K562 (cell line): ENCODE measurements at regions not wholly inside any gene's neighbourhood (a gene's known extent, or its start where the extent isn't known, plus 50 kb on each side); places are given as distances from the start of the nearest gene placed in this dataset.

Source experiments
- ATAC-seq: fragments of 200-7000 bp; cut with Tn5 transposase; 3 replicates; pipeline ENCODE4 v1.9.1; 2020; ENCODE audit warnings: moderate library complexity
- BruUV-seq: library from RNA; stranded (reverse); fragments of 400-500 nt; replicated peaks from 2 replicates; lab custom pipeline; 2021; lab: Mats Ljungman, UMichigan
- CTCF ChIA-PET: fragments of 300-600 bp; formaldehyde crosslinking; extraction: SDS; loops from one replicate; lab custom pipeline; 2021; ENCODE audit warnings: low intra/inter-chr PET ratio; lab: Yijun Ruan, JAX
- POLR2A ChIA-PET: fragments of 300-600, 350-650 bp; sonication (Branson Sonifier 250); formaldehyde crosslinking; extraction: SDS; loops from one replicate; lab custom pipeline; 2021; ENCODE audit warnings: antibody characterized with exemption, inconsistent platforms; lab: Yijun Ruan, JAX
- DNase-seq, 4 experiments: peaks; one replicate each; pipeline versions ENCODE4 v3.0.0 to v3.0.0-alpha.2; 2011 to 2018; ENCODE audit warnings: low spot score in 3 of 4, mixed read lengths in 3 of 4; ENCODE audit errors: extremely low read depth in 1 of 4
- FAIRE-seq: peaks from 2 replicates; lab custom pipeline; 2011; peaks lifted over from hg19 to GRCh38; lab: Jason Lieb, UNC
- H2AFZ ChIP-seq: 2 replicates; pipeline ENCODE4 v1.6.0; 2011; ENCODE audit warnings: low read depth, low read length, control low read depth, inconsistent platforms
- H3K27ac ChIP-seq: fragments of 200-600 bp; 3 replicates; pipeline ENCODE4 v1.8.0; 2011; ENCODE audit warnings: low read depth, mild to moderate bottlenecking, control low read depth, inconsistent platforms, low read length, moderate library complexity, mixed read lengths; ENCODE audit errors: extremely low read depth
- H3K27me3 ChIP-seq, 2 experiments: fragments of 300-600 bp in 1 of 2; 2 replicates in 1 of 2; 3 replicates in 1 of 2; pipeline versions ENCODE4 v1.6.0 to v1.8.0; 2011; ENCODE audit warnings: inconsistent platforms in 2 of 2, low read length in 2 of 2, mild to moderate bottlenecking in 1 of 2, mixed read lengths in 1 of 2, moderate library complexity in 1 of 2; ENCODE audit not compliant: control insufficient read depth in 2 of 2, insufficient read depth in 2 of 2
- H3K36me3 ChIP-seq: fragments of 300-600 bp; 3 replicates; pipeline ENCODE4 v1.8.0; 2011; ENCODE audit warnings: mild to moderate bottlenecking, low read length, inconsistent platforms; ENCODE audit not compliant: control insufficient read depth, insufficient read depth
- H3K4me1 ChIP-seq, 2 experiments: fragments of 200-600 bp in 1 of 2; replicated peaks in 1 of 2; 2 replicates in 1 of 2; 3 replicates in 1 of 2; pipeline versions ENCODE4 v1.5.1 to v1.8.0; 2011; ENCODE audit warnings: inconsistent platforms in 2 of 2, low read length in 2 of 2, mild to moderate bottlenecking in 1 of 2, mixed read lengths in 1 of 2, moderate library complexity in 1 of 2; ENCODE audit not compliant: control insufficient read depth in 2 of 2, insufficient read depth in 2 of 2
- H3K4me2 ChIP-seq: 2 replicates; pipeline ENCODE4 v1.6.1; 2011; ENCODE audit warnings: low read length, control low read depth, inconsistent platforms, mixed read lengths; ENCODE audit not compliant: insufficient read depth
- H3K4me3 ChIP-seq: fragments of 200-600 bp; sonication (generic), shearing (Covaris generic); 2 replicates; pipeline ENCODE4 v1.5.1; 2016; ENCODE audit warnings: control low read depth, inconsistent platforms
- H3K79me2 ChIP-seq: fragments of 200-600 bp; 3 replicates; pipeline ENCODE4 v1.8.0; 2011; ENCODE audit warnings: low read length, inconsistent platforms; ENCODE audit not compliant: control insufficient read depth, insufficient read depth
- H3K9ac ChIP-seq, 2 experiments: 2 replicates each; pipeline versions ENCODE4 v1.6.0 to v1.6.1; 2011; ENCODE audit warnings: low read depth in 2 of 2, low read length in 2 of 2, control low read depth in 1 of 2, inconsistent platforms in 1 of 2, mild to moderate bottlenecking in 1 of 2, mixed read lengths in 1 of 2; ENCODE audit not compliant: insufficient read depth in 1 of 2
- H3K9me1 ChIP-seq: one replicate; pipeline ENCODE4 v1.6.0; 2011; ENCODE audit warnings: inconsistent platforms, mild to moderate bottlenecking, low read length, moderate library complexity; ENCODE audit not compliant: control insufficient read depth, insufficient read depth
- H3K9me3 ChIP-seq: replicated peaks from 2 replicates; pipeline ENCODE4 v1.5.1; 2011; ENCODE audit warnings: low read depth, low read length, inconsistent platforms; ENCODE audit not compliant: control insufficient read depth, insufficient read depth
- H4K20me1 ChIP-seq: replicated peaks from 2 replicates; pipeline ENCODE4 v1.6.1; 2011; ENCODE audit warnings: low read length, inconsistent platforms, mixed read lengths; ENCODE audit not compliant: control insufficient read depth, insufficient read depth
- BHLHE40 ChIP-seq: IDR thresholded peaks from 2 replicates; pipeline ENCODE4 v1.6.1; 2011; ENCODE audit warnings: low read length, improper control_type of control experiment
- CBX8 ChIP-seq: fragments of 200-600 bp; sonication (generic); IDR thresholded peaks from 2 replicates; pipeline ENCODE4 v1.6.1; 2012; ENCODE audit warnings: borderline replicate concordance, mixed run types, low read depth, mild to moderate bottlenecking, moderate library complexity, mixed read lengths, low read length, control low read depth, inconsistent platforms; ENCODE audit not compliant: poor library complexity, severe bottlenecking; ENCODE audit errors: extremely low read depth
- CCNT2 ChIP-seq: IDR thresholded peaks from 2 replicates; pipeline ENCODE4 v1.6.1; 2011; ENCODE audit warnings: borderline replicate concordance, low read depth, mild to moderate bottlenecking, moderate library complexity, mixed read lengths, low read length; ENCODE audit not compliant: insufficient read length; ENCODE audit errors: extremely low read depth
- GABPB1 ChIP-seq: sonication (generic); formaldehyde crosslinking; IDR thresholded peaks from 2 replicates; pipeline ENCODE4 v1.8.0; 2022; ENCODE audit warnings: mild to moderate bottlenecking, missing genetic modification reagents
- MTF1 ChIP-seq: fragments of 250-450 bp; sonication (Bioruptor Pico); IDR thresholded peaks from 2 replicates; pipeline ENCODE4 v1.9.0; 2021; ENCODE audit warnings: moderate library complexity, mild to moderate bottlenecking, inconsistent platforms, borderline replicate concordance
- POLR3A ChIP-seq: IDR thresholded peaks from 2 replicates; pipeline ENCODE4 v1.6.1; 2011; ENCODE audit warnings: borderline replicate concordance, mild to moderate bottlenecking, moderate library complexity; ENCODE audit not compliant: insufficient read length, insufficient read depth; ENCODE audit errors: extremely low read depth
- SMC3 ChIP-seq: conservative IDR thresholded peaks from 2 replicates; pipeline ENCODE4 v1.6.1; 2011; ENCODE audit warnings: low read depth, low read length, improper control_type of control experiment; ENCODE audit not compliant: insufficient read depth
- ZNF408 ChIP-seq: fragments of 250-450 bp; sonication (Bioruptor Pico); IDR thresholded peaks from 2 replicates; pipeline ENCODE4 v1.4.0; 2020; ENCODE audit warnings: low read depth, mild to moderate bottlenecking, moderate library complexity
- whole genome bisulfite sequencing: fragments of 100-300 bp; shearing (Covaris generic); methylation state at CpG from one replicate; pipeline ENCODE4 v1.1.6; 2016; ENCODE audit warnings: low coverage, mixed read lengths; ENCODE audit not compliant: insufficient coverage; ENCODE audit errors: missing lambda C conversion rate; 5-methylcytosine and 5-hydroxymethylcytosine counted together
- in situ Hi-C: fragments of 300-500 bp; cut with MboI; formaldehyde crosslinking; loops from 4 replicates; pipeline ENCODE4 v1.15.0; 2018; ENCODE audit warnings: inconsistent platforms, mixed read lengths
- intact Hi-C: fragments of 100-400 bp; cut with micrococcal nuclease; formaldehyde crosslinking; loops from 2 replicates; pipeline ENCODE4 v1.14.2; 2022
- TF ChIP-seq, protein P1 (sequence below): fragments of 250-450 bp; sonication (Bioruptor Pico); IDR thresholded peaks from 2 replicates; pipeline ENCODE4 v1.5.0; 2020; ENCODE audit warnings: mild to moderate bottlenecking
- TF ChIP-seq, protein P2 (sequence below): sonication (generic); formaldehyde crosslinking; IDR thresholded peaks from 2 replicates; pipeline ENCODE4 v1.8.0; 2022; ENCODE audit warnings: missing genetic modification reagents, mild to moderate bottlenecking, borderline replicate concordance

DNA sequence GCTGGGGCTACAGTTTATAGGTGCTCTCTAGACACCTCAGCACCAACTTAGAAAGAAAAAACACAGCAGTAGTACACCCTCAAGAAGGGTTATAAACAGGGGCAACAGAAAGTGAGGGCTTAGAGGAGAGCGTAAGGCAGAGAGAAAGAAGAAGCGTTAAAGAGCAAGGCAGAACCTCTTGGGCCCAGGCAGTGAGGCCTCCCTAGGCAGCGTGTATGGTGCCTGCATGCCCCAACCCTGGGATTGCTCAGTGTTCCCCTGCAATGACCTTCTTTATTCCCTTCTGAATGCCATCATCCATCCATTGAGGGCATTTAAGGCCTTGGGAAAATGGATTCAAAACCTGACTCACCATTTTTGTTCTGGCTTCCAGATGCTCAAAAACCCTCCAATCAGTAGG is 130.0 kb upstream of the ARG1 start:
- BruUV-seq = no TSS peak
- Histone ChIP-seq H3K27ac (no peak overlapping the region), H3K9me3 (no peaks in the 10 kb centered on the region), H3K4me3 (no peak overlapping the region), H3K79me2 (no peaks in the 10 kb centered on the region), H3K4me2 (no peak overlapping the region), H4K20me1 (no peaks in the 10 kb centered on the region), H3K27me3 (no peaks in the 10 kb centered on the region), H3K9ac (no peak overlapping the region), H2AFZ (no peak overlapping the region), H3K36me3 (no peaks in the 10 kb centered on the region), H3K4me1 (no peaks in the 10 kb centered on the region), H3K9me1 (no peaks in the 10 kb centered on the region)
- in situ Hi-C loops = no loop called here
- FAIRE-seq = no peak
- DNase-seq = no peak
- ATAC-seq = no peak
- intact Hi-C loops = no loop called here
- POLR2A ChIA-PET = no interaction called here
- 5% methylated on average over 2 of the region's 3 CpGs for WGBS
- CTCF ChIA-PET = no interaction called here
- TF ChIP-seq CCNT2 = no peak
- no peak for TF ChIP-seq ZNF408 (CRISPR knock-in tag)
- TF ChIP-seq, protein P1, sequence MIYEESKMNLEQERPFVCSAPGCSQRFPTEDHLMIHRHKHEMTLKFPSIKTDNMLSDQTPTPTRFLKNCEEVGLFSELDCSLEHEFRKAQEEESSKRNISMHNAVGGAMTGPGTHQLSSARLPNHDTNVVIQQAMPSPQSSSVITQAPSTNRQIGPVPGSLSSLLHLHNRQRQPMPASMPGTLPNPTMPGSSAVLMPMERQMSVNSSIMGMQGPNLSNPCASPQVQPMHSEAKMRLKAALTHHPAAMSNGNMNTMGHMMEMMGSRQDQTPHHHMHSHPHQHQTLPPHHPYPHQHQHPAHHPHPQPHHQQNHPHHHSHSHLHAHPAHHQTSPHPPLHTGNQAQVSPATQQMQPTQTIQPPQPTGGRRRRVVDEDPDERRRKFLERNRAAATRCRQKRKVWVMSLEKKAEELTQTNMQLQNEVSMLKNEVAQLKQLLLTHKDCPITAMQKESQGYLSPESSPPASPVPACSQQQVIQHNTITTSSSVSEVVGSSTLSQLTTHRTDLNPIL = no peak
- TF ChIP-seq GABPB1 = no peak
- no peak for TF ChIP-seq CBX8
- TF ChIP-seq POLR3A = no peak
- TF ChIP-seq, protein P2, sequence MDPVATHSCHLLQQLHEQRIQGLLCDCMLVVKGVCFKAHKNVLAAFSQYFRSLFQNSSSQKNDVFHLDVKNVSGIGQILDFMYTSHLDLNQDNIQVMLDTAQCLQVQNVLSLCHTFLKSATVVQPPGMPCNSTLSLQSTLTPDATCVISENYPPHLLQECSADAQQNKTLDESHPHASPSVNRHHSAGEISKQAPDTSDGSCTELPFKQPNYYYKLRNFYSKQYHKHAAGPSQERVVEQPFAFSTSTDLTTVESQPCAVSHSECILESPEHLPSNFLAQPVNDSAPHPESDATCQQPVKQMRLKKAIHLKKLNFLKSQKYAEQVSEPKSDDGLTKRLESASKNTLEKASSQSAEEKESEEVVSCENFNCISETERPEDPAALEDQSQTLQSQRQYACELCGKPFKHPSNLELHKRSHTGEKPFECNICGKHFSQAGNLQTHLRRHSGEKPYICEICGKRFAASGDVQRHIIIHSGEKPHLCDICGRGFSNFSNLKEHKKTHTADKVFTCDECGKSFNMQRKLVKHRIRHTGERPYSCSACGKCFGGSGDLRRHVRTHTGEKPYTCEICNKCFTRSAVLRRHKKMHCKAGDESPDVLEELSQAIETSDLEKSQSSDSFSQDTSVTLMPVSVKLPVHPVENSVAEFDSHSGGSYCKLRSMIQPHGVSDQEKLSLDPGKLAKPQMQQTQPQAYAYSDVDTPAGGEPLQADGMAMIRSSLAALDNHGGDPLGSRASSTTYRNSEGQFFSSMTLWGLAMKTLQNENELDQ (CRISPR knock-in tag) = no peak
- no peak for TF ChIP-seq SMC3
- no peak for TF ChIP-seq MTF1
- TF ChIP-seq BHLHE40 = no peak
